K562 (cell line): ENCODE measurements at regions not wholly inside any gene's neighbourhood (a gene's known extent, or its start where the extent isn't known, plus 50 kb on each side); places are given as distances from the start of the nearest gene placed in this dataset.
"Not testable (repeated sequence)": the region's sequence is repeated elsewhere in the genome, so short reads cannot be mapped to it uniquely, and the experiment has no call there.

Experiments used
- ATAC-seq: fragments of 200-7000 bp; cut with Tn5 transposase; 3 replicates; pipeline ENCODE4 v1.9.1; 2020; ENCODE audit warnings: moderate library complexity
- BruUV-seq: library from RNA; stranded (reverse); fragments of 400-500 nt; replicated peaks from 2 replicates; lab custom pipeline; 2021; lab: Mats Ljungman, UMichigan
- CTCF ChIA-PET: fragments of 300-600 bp; formaldehyde crosslinking; extraction: SDS; loops from one replicate; lab custom pipeline; 2021; ENCODE audit warnings: low intra/inter-chr PET ratio; lab: Yijun Ruan, JAX
- POLR2A ChIA-PET: fragments of 300-600, 350-650 bp; sonication (Branson Sonifier 250); formaldehyde crosslinking; extraction: SDS; loops from one replicate; lab custom pipeline; 2021; ENCODE audit warnings: antibody characterized with exemption, inconsistent platforms; lab: Yijun Ruan, JAX
- DNase-seq, 4 experiments: peaks; one replicate each; pipeline versions ENCODE4 v3.0.0 to v3.0.0-alpha.2; 2011 to 2018; ENCODE audit warnings: low spot score in 3 of 4, mixed read lengths in 3 of 4; ENCODE audit errors: extremely low read depth in 1 of 4
- FAIRE-seq: peaks from 2 replicates; lab custom pipeline; 2011; peaks lifted over from hg19 to GRCh38; lab: Jason Lieb, UNC
- H2AFZ ChIP-seq: 2 replicates; pipeline ENCODE4 v1.6.0; 2011; ENCODE audit warnings: low read depth, low read length, control low read depth, inconsistent platforms
- H3K27ac ChIP-seq: fragments of 200-600 bp; 3 replicates; pipeline ENCODE4 v1.8.0; 2011; ENCODE audit warnings: low read depth, mild to moderate bottlenecking, control low read depth, inconsistent platforms, low read length, moderate library complexity, mixed read lengths; ENCODE audit errors: extremely low read depth
- H3K27me3 ChIP-seq, 2 experiments: fragments of 300-600 bp in 1 of 2; 2 replicates in 1 of 2; 3 replicates in 1 of 2; pipeline versions ENCODE4 v1.6.0 to v1.8.0; 2011; ENCODE audit warnings: inconsistent platforms in 2 of 2, low read length in 2 of 2, mild to moderate bottlenecking in 1 of 2, mixed read lengths in 1 of 2, moderate library complexity in 1 of 2; ENCODE audit not compliant: control insufficient read depth in 2 of 2, insufficient read depth in 2 of 2
- H3K36me3 ChIP-seq: fragments of 300-600 bp; 3 replicates; pipeline ENCODE4 v1.8.0; 2011; ENCODE audit warnings: mild to moderate bottlenecking, low read length, inconsistent platforms; ENCODE audit not compliant: control insufficient read depth, insufficient read depth
- H3K4me1 ChIP-seq, 2 experiments: fragments of 200-600 bp in 1 of 2; replicated peaks in 1 of 2; 2 replicates in 1 of 2; 3 replicates in 1 of 2; pipeline versions ENCODE4 v1.5.1 to v1.8.0; 2011; ENCODE audit warnings: inconsistent platforms in 2 of 2, low read length in 2 of 2, mild to moderate bottlenecking in 1 of 2, mixed read lengths in 1 of 2, moderate library complexity in 1 of 2; ENCODE audit not compliant: control insufficient read depth in 2 of 2, insufficient read depth in 2 of 2
- H3K4me2 ChIP-seq: 2 replicates; pipeline ENCODE4 v1.6.1; 2011; ENCODE audit warnings: low read length, control low read depth, inconsistent platforms, mixed read lengths; ENCODE audit not compliant: insufficient read depth
- H3K4me3 ChIP-seq: fragments of 200-600 bp; sonication (generic), shearing (Covaris generic); 2 replicates; pipeline ENCODE4 v1.5.1; 2016; ENCODE audit warnings: control low read depth, inconsistent platforms
- H3K79me2 ChIP-seq: fragments of 200-600 bp; 3 replicates; pipeline ENCODE4 v1.8.0; 2011; ENCODE audit warnings: low read length, inconsistent platforms; ENCODE audit not compliant: control insufficient read depth, insufficient read depth
- H3K9ac ChIP-seq, 2 experiments: 2 replicates each; pipeline versions ENCODE4 v1.6.0 to v1.6.1; 2011; ENCODE audit warnings: low read depth in 2 of 2, low read length in 2 of 2, control low read depth in 1 of 2, inconsistent platforms in 1 of 2, mild to moderate bottlenecking in 1 of 2, mixed read lengths in 1 of 2; ENCODE audit not compliant: insufficient read depth in 1 of 2
- H3K9me1 ChIP-seq: one replicate; pipeline ENCODE4 v1.6.0; 2011; ENCODE audit warnings: inconsistent platforms, mild to moderate bottlenecking, low read length, moderate library complexity; ENCODE audit not compliant: control insufficient read depth, insufficient read depth
- H3K9me3 ChIP-seq: replicated peaks from 2 replicates; pipeline ENCODE4 v1.5.1; 2011; ENCODE audit warnings: low read depth, low read length, inconsistent platforms; ENCODE audit not compliant: control insufficient read depth, insufficient read depth
- H4K20me1 ChIP-seq: replicated peaks from 2 replicates; pipeline ENCODE4 v1.6.1; 2011; ENCODE audit warnings: low read length, inconsistent platforms, mixed read lengths; ENCODE audit not compliant: control insufficient read depth, insufficient read depth
- LEF1 ChIP-seq: fragments of 450-650 bp; IDR thresholded peaks from 2 replicates; pipeline ENCODE4 v1.6.1; 2016; ENCODE audit warnings: mild to moderate bottlenecking
- SMAD4 ChIP-seq: fragments of 250-450 bp; sonication (Bioruptor Pico); conservative IDR thresholded peaks from 2 replicates; pipeline ENCODE4 v1.8.0; 2021; ENCODE audit warnings: inconsistent platforms, mild to moderate bottlenecking, moderate library complexity
- WGBS: fragments of 100-300 bp; shearing (Covaris generic); methylation state at CpG from one replicate; pipeline ENCODE4 v1.1.6; 2016; ENCODE audit warnings: low coverage, mixed read lengths; ENCODE audit not compliant: insufficient coverage; ENCODE audit errors: missing lambda C conversion rate; 5-methylcytosine and 5-hydroxymethylcytosine counted together
- in situ Hi-C: fragments of 300-500 bp; cut with MboI; formaldehyde crosslinking; loops from 4 replicates; pipeline ENCODE4 v1.15.0; 2018; ENCODE audit warnings: inconsistent platforms, mixed read lengths
- intact Hi-C: fragments of 100-400 bp; cut with micrococcal nuclease; formaldehyde crosslinking; loops from 2 replicates; pipeline ENCODE4 v1.14.2; 2022

GRCh38 chr13:18837986-18838629 lies 343.5 kb downstream of the TUBA3C start (continued):
- TF ChIP-seq LEF1 (0 out of 2 replicates have a peak, but pooled peaks have one; percentile 54), SMAD4 (CRISPR knock-in tag) (peak; percentile 46; the same call in 1 of the 2 replicates)

- peak; percentile 22; the same call in 2 of the 3 replicates for ATAC-seq
- FAIRE-seq, H3K27me3 ChIP-seq, H3K36me3 ChIP-seq, BruUV-seq, intact Hi-C loops, H3K27ac ChIP-seq, H3K4me3 ChIP-seq, H3K79me2 ChIP-seq, H3K9me3 ChIP-seq, in situ Hi-C loops, DNase-seq, H3K4me2 ChIP-seq, H2AFZ ChIP-seq, H3K4me1 ChIP-seq, H3K9ac ChIP-seq, H4K20me1 ChIP-seq, CTCF ChIA-PET, H3K9me1 ChIP-seq: not testable (repeated sequence)
- POLR2A ChIA-PET = interaction anchor here (1.0 kb wide), 1 partner anchor 37 kb away, joined by 3 read pairs; no protein-coding TSS in a partner anchor
- WGBS = 97% methylated on average over 12 of the region's 26 CpGs
Observed at GRCh38 chr13:18837179-18837745, 344.4 kb downstream of the TUBA3C start.

DNA sequence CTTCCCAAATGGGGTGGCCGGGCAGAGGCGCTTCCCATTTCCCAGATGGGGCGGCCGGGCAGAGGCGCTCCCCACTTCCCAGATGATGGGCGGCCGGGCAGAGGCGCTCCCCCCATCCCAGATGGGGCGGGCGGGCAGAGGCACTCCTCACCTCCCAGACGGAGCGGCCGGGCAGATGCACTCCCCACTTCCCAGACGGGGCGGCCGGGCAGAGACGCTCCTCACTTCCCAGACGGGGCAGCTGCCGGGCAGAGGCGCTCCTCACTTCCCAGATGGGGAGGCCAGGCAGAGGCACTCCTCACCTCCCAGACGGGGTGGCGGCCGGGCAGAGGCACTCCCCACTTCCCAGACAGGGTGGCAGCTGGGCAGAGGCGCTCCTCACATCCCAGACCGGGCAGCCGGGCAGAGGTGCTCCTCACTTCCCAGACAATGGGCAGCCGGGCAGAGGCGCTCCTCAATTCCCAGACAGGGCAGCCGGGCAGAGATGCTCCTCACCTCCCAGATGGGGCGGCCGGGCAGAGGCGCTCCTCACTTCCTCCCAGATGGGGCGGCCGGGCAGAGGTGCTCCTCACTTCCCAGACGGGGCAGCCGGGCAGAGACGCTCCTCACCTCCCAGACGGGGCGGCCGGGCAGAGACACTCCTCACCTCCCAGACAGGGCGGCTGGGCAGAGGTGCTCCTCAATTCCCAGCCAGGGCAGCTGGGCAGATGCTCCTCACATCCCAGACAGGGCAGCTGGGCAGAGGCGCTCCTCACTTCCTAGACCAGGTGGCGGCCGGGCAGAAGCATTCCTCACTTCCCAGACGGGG lies 345.0 kb downstream of the TUBA3C start:
- H3K9me3 ChIP-seq, H3K27me3 ChIP-seq, H3K4me1 ChIP-seq, H3K36me3 ChIP-seq, H3K4me3 ChIP-seq, H3K9me1 ChIP-seq, H3K27ac ChIP-seq, CTCF ChIA-PET, ATAC-seq, POLR2A ChIA-PET, H3K79me2 ChIP-seq, H3K9ac ChIP-seq, H4K20me1 ChIP-seq, FAIRE-seq, in situ Hi-C loops, BruUV-seq, H3K4me2 ChIP-seq, intact Hi-C loops, H2AFZ ChIP-seq, DNase-seq: not testable (repeated sequence)
- WGBS = 100% methylated on average over 7 of the region's 45 CpGs
